Mesodermal cell (in vitro differentiated cells): ENCODE measurements at regions not wholly inside any gene's neighbourhood (a gene's known extent, or its start where the extent isn't known, plus 50 kb on each side); places are given as distances from the start of the nearest gene placed in this dataset.
"Not testable (repeated sequence)": the region's sequence is repeated elsewhere in the genome, so short reads cannot be mapped to it uniquely, and the experiment has no call there.

Experiments
- H3K27ac ChIP-seq: 2 replicates; pipeline ENCODE4 v1.7.0; 2013; ENCODE audit warnings: mild to moderate bottlenecking, low read depth, low read length, moderate library complexity; ENCODE audit not compliant: severe bottlenecking
- H3K36me3 ChIP-seq: 2 replicates; pipeline ENCODE4 v1.7.1; 2013; ENCODE audit warnings: mild to moderate bottlenecking, low read length, moderate library complexity; ENCODE audit not compliant: control insufficient read depth, insufficient read depth
- H3K4me1 ChIP-seq: one replicate; pipeline ENCODE4 v1.7.1; 2013; ENCODE audit warnings: mild to moderate bottlenecking, low read length; ENCODE audit not compliant: insufficient read depth, control insufficient read depth, poor library complexity, severe bottlenecking
- H3K4me3 ChIP-seq: 2 replicates; pipeline ENCODE4 v1.7.0; 2013; ENCODE audit warnings: low read length, control low read depth, mild to moderate bottlenecking; ENCODE audit not compliant: insufficient read depth, poor library complexity, severe bottlenecking; ENCODE audit errors: extremely low read depth
- H3K9me3 ChIP-seq: 2 replicates; pipeline ENCODE4 v1.7.1; 2013; ENCODE audit warnings: mild to moderate bottlenecking, low read length, moderate library complexity; ENCODE audit not compliant: control insufficient read depth
- WGBS, 2 experiments: methylation state at CpG; one replicate each; pipeline ENCODE4 v1.1.5; 2013; ENCODE audit warnings: missing lambda C conversion rate in 2 of 2; ENCODE audit not compliant: insufficient coverage in 2 of 2; 5-methylcytosine and 5-hydroxymethylcytosine counted together

DNA sequence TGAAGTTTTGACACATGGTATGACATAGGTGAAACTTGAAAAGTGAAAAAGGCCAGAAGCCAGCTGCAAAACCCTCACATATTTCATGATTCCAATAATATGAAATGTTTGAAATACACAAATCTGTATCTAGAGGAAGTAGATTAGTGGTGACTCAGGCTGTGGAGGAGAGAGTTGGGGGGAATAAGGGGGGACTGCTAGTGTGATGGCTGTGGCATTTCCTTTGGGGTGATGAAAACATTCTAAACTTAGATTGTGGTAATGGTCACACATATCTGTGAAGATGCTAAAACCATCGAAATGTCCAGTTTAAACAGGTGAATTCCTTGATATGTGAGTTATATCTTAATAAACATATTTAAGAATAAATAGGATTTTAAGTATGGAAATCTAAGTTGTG, 343.5 kb upstream of the SFRP2 start:
- Histone ChIP-seq H3K4me1 (peaks cover 7% of the 10 kb centered on the region), H3K9me3 (no peaks in the 10 kb centered on the region), H3K4me3 (no peak overlapping the region), H3K27ac (no peak overlapping the region), H3K36me3 (no peaks in the 10 kb centered on the region)
- WGBS, 2 experiments, result no CpG with 5 or more reads among the region's 1 CpG

DNA sequence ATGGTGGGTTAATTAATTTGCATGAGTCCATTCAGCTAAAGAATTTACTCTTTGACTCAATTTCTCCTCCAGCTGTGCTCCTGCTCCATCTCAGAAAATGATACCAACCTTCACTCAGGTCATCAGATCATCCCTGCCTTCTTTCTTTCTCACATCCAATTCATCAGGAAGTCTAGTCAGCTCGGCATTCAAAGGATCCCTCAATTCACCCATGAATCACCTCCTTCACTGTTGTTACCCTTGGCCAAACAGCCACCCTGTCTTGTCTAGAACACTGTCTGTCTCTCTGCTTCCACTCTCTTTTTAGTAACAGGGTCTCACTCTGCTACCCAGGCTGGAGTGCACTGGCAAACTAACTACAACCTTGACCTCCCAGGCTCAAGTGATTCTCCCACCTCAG, 337.4 kb upstream of the SFRP2 start:
- no peak overlapping the region for H3K27ac ChIP-seq
- H3K4me3 ChIP-seq, result no peak overlapping the region
- no peaks in the 10 kb centered on the region for H3K9me3 ChIP-seq
- 71 to 100% methylated on average over 1 of the region's 1 CpG for WGBS, 2 experiments
- H3K4me1 ChIP-seq, result peaks cover 12% of the 10 kb centered on the region
- no peaks in the 10 kb centered on the region for H3K36me3 ChIP-seq

- no peak overlapping the region for H3K27ac ChIP-seq
- H3K9me3 ChIP-seq, result no peaks in the 10 kb centered on the region
- no peaks in the 10 kb centered on the region for H3K36me3 ChIP-seq
- WGBS, 2 experiments, result 80 to 86% methylated on average over 1 to 2 of the region's 3 CpGs
- H3K4me1 ChIP-seq, result peaks cover 12% of the 10 kb centered on the region
- no peak overlapping the region for H3K4me3 ChIP-seq
Observed at GRCh38 chr4:154125340-154125739, 336.5 kb upstream of the SFRP2 start.

DNA sequence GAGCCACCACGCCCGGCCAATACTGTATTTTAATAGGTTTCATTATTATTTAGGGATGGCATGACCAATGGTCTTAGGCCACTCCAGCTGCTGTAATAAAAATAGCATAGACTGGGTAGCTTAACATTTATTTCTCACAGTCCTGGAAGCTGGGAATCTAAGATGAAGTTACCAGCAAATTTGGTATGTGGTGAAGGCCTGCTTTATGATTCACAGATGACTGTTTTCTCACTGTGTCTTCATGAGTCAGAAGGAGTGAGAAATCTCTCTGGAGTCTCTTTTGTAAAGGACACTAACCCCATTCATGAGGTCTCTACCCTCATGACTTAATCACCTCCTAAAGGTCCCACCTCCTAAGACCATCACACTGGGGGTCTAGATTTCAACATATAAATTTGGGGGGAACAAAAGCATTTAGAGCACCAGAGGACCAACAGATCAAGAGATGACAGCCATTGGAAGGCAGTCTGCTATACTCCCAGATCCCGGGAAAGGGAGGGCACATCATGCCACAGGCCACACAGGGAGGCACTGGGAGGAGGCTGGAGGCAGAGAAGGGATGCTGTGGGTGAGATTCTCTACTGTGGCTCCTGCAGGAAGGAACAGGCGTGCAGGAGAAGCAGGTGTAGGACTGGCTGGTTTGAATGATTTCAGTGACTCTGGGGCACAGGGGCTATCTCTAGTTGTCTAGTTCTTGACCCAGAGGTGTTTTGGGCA, 335.8 kb upstream of the SFRP2 start:
- Histone ChIP-seq H3K4me1 (peaks cover 12% of the 10 kb centered on the region), H3K36me3 (no peaks in the 10 kb centered on the region), H3K9me3 (no peaks in the 10 kb centered on the region), H3K27ac (peak overlapping the region; percentile 39), H3K4me3 (no peak overlapping the region)
- WGBS, 2 experiments, result 58% methylated on average over 3 to 4 of the region's 4 CpGs

GRCh38 chr4:154123897-154124296, 335.0 kb upstream of the SFRP2 start:
- Histone ChIP-seq H3K36me3 (no peaks in the 10 kb centered on the region), H3K27ac (no peak overlapping the region), H3K4me3 (no peak overlapping the region), H3K9me3 (no peaks in the 10 kb centered on the region), H3K4me1 (peaks cover 12% of the 10 kb centered on the region)
- WGBS, 2 experiments, result 91 to 94% methylated on average over 3 of the region's 3 CpGs

DNA sequence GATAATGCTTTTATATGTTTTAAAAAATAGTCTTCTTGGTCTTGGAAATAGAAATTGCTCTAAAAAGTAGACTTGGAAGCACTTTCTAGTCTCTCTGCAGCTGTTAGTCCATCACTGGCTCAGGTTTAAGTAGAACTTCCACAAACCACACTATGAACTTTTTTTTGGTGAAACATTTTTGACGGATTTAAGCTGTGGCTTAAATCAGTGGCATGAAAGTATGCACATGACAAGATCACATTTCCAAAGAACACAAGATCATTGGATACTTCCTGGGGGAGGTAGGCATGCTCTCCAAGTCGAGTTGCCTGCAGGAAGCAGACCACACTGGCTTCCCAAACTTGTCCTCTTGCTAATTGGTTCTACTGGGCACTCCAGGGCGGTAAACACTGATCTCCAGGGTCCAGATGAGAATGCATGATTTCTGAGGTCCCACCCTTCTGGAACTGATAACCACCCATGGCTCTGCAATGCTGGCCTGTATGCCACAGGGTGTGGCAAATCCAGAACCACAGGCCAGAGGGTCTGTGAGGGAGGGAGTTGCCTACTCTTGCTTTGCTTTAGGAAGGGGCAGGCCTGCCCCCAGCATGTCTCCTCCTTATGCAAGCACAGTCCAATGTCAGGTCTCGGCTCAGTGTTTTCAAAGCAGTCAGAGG, 331.9 kb upstream of the SFRP2 start:
- no peak overlapping the region for H3K27ac ChIP-seq
- 61 to 62% methylated on average over 3 of the region's 4 CpGs for WGBS, 2 experiments
- H3K4me1 ChIP-seq, result peaks cover 12% of the 10 kb centered on the region
- no peaks in the 10 kb centered on the region for H3K9me3 ChIP-seq
- no peaks in the 10 kb centered on the region for H3K36me3 ChIP-seq
- H3K4me3 ChIP-seq, result no peak overlapping the region

GRCh38 chr4:154120006-154120676, 331.3 kb upstream of the SFRP2 start:
- Histone ChIP-seq H3K4me1 (peaks cover 9% of the 10 kb centered on the region), H3K4me3 (no peak overlapping the region), H3K9me3 (no peaks in the 10 kb centered on the region), H3K36me3 (no peaks in the 10 kb centered on the region), H3K27ac (no peak overlapping the region)
- 90 to 100% methylated on average over 2 to 4 of the region's 5 CpGs for WGBS, 2 experiments

DNA sequence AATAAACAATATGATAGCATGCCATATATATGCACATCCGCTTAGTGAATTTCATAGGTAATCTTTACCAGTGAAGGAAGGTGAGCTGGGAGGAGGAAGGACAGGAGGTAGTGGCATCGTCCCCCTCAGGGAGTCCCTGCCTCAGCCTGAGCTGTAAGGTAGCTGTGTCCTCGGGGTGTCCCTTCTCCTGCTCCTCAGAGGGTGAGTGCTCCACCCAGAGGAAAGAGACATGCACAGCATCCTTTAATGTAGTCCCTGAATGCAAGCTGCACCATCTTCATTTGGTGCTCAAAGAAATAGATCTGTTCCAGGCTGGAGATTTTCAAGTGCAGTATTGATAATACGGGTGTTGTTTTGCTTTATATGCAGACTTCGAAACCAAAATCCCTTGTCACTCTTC, 330.4 kb upstream of the SFRP2 start:
- no peaks in the 10 kb centered on the region for H3K9me3 ChIP-seq
- H3K4me1 ChIP-seq, result peaks cover under 1% of the 10 kb centered on the region
- H3K36me3 ChIP-seq, result no peaks in the 10 kb centered on the region
- no peak overlapping the region for H3K27ac ChIP-seq
- no peak overlapping the region for H3K4me3 ChIP-seq
- WGBS, 2 experiments, result 90 to 100% methylated on average over 1 to 4 of the region's 5 CpGs

DNA sequence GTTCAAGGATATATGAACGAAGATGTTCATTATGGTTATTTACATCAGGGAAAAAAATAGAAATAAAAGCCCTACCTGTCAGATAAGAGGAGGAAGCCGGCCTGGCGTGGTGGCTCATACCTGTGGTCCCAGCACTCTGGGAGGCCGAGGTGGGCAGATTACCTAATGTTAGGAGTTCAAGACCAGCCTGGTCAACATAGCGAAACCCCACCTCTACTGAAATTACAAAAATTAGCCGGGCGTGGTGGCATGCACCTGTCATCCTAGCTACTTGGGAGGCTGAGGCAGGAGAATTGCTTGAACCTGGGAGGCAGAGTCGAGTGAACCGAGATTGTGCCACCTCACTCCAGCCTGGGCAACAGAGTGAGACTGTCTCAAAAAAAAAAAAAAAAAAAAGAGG, 328.8 kb upstream of the SFRP2 start:
- H3K4me1 ChIP-seq, H3K9me3 ChIP-seq, H3K27ac ChIP-seq, H3K36me3 ChIP-seq, H3K4me3 ChIP-seq: not testable (repeated sequence)
- 79 to 94% methylated on average over 4 to 7 of the region's 9 CpGs for WGBS, 2 experiments

GRCh38 chr4:154107337-154107736, 318.5 kb upstream of the SFRP2 start:
- WGBS, 2 experiments, result no CpG with 5 or more reads among the region's 2 CpGs
- no peak overlapping the region for H3K4me3 ChIP-seq
- H3K36me3 ChIP-seq, result no peaks in the 10 kb centered on the region
- H3K9me3 ChIP-seq, result no peaks in the 10 kb centered on the region
- H3K27ac ChIP-seq, result no peak overlapping the region
- H3K4me1 ChIP-seq, result no peaks in the 10 kb centered on the region

DNA sequence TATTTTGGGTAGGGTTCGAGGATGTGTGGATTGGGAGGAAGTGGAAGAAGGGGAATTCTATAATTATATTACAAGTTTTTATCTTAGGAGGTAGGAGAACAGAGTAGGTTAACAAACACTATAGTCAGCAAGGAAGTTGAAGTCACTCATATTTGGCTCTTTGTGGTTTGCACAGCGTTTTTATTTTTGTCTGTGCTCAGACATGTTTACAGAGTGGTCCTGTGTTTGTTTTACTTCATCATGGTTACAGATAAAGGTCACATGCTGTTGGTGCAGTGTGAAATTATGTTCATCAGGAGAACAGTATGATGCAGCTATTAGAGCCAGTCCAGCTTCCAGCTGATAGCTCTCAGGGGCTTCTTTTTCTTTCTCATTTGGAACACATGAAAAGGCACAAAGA, 299.9 kb upstream of the SFRP2 start:
- no peak overlapping the region for H3K27ac ChIP-seq
- no peak overlapping the region for H3K4me3 ChIP-seq
- 86% methylated on average over 1 of the region's 2 CpGs; no CpG with 5 or more reads in 1 of the 2 experiments for WGBS, 2 experiments

More for the DNA sequence above, 299.9 kb upstream of the SFRP2 start:
- no peaks in the 10 kb centered on the region for H3K9me3 ChIP-seq
- H3K4me1 ChIP-seq, result no peaks in the 10 kb centered on the region
- H3K36me3 ChIP-seq, result no peaks in the 10 kb centered on the region
